ENCODE measurements at regions not wholly inside any gene's neighbourhood (a gene's known extent, or its start where the extent isn't known, plus 50 kb on each side); places are given as distances from the start of the nearest gene placed in this dataset.

DNA sequence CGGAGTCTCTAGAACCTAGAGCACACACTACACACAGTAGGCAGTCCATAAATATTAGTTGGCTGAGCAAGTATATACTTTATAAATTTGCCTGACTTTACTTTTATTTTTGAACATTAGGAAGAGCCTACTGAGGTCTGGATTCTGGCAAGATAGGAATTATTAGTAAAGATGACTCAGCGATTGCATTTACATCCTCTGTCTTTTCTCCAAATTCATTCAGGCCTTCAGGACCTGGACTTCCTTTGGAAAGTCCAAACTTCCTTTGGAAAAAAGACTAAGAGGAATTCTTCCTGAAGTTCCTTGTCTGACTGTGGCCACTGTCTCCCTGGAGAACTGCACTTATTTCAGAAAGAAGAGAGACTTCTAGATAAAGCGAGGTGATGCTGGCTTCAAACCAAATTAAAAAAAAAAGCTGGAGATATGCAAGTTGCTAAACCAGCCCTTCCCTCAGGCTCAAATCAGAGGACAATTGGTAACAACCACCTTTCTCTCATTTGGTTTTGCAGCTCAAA is 251.3 kb downstream of the GAS1 start:
- TF ChIP-seq, protein P1, sequence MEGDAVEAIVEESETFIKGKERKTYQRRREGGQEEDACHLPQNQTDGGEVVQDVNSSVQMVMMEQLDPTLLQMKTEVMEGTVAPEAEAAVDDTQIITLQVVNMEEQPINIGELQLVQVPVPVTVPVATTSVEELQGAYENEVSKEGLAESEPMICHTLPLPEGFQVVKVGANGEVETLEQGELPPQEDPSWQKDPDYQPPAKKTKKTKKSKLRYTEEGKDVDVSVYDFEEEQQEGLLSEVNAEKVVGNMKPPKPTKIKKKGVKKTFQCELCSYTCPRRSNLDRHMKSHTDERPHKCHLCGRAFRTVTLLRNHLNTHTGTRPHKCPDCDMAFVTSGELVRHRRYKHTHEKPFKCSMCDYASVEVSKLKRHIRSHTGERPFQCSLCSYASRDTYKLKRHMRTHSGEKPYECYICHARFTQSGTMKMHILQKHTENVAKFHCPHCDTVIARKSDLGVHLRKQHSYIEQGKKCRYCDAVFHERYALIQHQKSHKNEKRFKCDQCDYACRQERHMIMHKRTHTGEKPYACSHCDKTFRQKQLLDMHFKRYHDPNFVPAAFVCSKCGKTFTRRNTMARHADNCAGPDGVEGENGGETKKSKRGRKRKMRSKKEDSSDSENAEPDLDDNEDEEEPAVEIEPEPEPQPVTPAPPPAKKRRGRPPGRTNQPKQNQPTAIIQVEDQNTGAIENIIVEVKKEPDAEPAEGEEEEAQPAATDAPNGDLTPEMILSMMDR (IDR thresholded peaks at IDR 0.05; ENCODE audit: insufficient read depth, low read length, poor library complexity, severe bottlenecking), result no peak
- no peak for TF ChIP-seq EZH2phosphoT487 (conservative IDR thresholded peaks at IDR 0.05; ENCODE audit: low read length)
